PFSK-1 (cell line): ENCODE measurements at regions not wholly inside any gene's neighbourhood (a gene's known extent, or its start where the extent isn't known, plus 50 kb on each side); places are given as distances from the start of the nearest gene placed in this dataset.

Source experiments
- FOXP2 ChIP-seq: optimal IDR thresholded peaks from 2 replicates; pipeline ENCODE3; 2011; ENCODE audit warnings: borderline replicate concordance, control low read depth, inconsistent platforms; ENCODE audit not compliant: insufficient read depth; ENCODE audit errors: extremely low read length, extremely low read depth
- POLR2AphosphoS5 ChIP-seq: IDR thresholded peaks from 2 replicates; pipeline ENCODE4 v1.6.1; 2012; ENCODE audit warnings: low read depth, mild to moderate bottlenecking, control low read depth, low read length, moderate library complexity
- REST ChIP-seq, 2 experiments: IDR thresholded peaks; 2 replicates each; pipeline versions ENCODE4 v1.6.1 to v1.8.0; 2011 to 2012; ENCODE audit warnings: low read depth in 2 of 2, low read length in 2 of 2, control low read depth in 1 of 2, inconsistent platforms in 1 of 2, mild to moderate bottlenecking in 1 of 2, moderate library complexity in 1 of 2; ENCODE audit not compliant: insufficient read depth in 1 of 2
- SIN3A ChIP-seq: IDR thresholded peaks from 2 replicates; pipeline ENCODE4 v1.6.1; 2012; ENCODE audit warnings: mild to moderate bottlenecking, low read length, moderate library complexity, borderline replicate concordance; ENCODE audit not compliant: insufficient read depth
- TAF1 ChIP-seq: IDR thresholded peaks from 2 replicates; pipeline ENCODE4 v1.6.1; 2012; ENCODE audit warnings: low read length, control low read depth, borderline replicate concordance; ENCODE audit not compliant: insufficient read depth

GRCh38 chr6:134407791-134408190, 89.9 kb upstream of the SGK1 start:
- TF ChIP-seq POLR2AphosphoS5 = no peak
- no peak for TF ChIP-seq TAF1
- TF ChIP-seq REST (IDR thresholded peaks at IDR 0.05; ENCODE audit: insufficient read depth in 1 of 2, low read depth in 2 of 2, low read length in 2 of 2) = no peak
- TF ChIP-seq SIN3A = no peak
- no peak for TF ChIP-seq FOXP2
